IMR-90 (cell line): ENCODE measurements at regions not wholly inside any gene's neighbourhood (a gene's known extent, or its start where the extent isn't known, plus 50 kb on each side); places are given as distances from the start of the nearest gene placed in this dataset.

ENCODE experiments used
- ATAC-seq: fragments of 200-7000 bp; cut with Tn5 transposase; 2 replicates; pipeline ENCODE4 v1.9.1; 2020; ENCODE audit warnings: low read depth, mild to moderate bottlenecking, moderate library complexity
- BruUV-seq: library from RNA; stranded (reverse); fragments of 400-500 nt; replicated peaks from 2 replicates; lab custom pipeline; 2021; lab: Mats Ljungman, UMichigan
- CTCF ChIA-PET: fragments of 300-600 bp; formaldehyde crosslinking; extraction: SDS; loops from one replicate; lab custom pipeline; 2021; ENCODE audit warnings: antibody characterized with exemption; lab: Yijun Ruan, JAX
- POLR2A ChIA-PET: fragments of 300-600 bp; sonication (Branson Sonifier 250); formaldehyde crosslinking; loops from one replicate; lab custom pipeline; 2022; ENCODE audit warnings: antibody characterized with exemption; ENCODE audit not compliant: unreplicated experiment; lab: Charles Lee
- DNase-seq: peaks from one replicate; pipeline ENCODE4 v3.0.0; 2013
- H2AFZ ChIP-seq: replicated peaks from 2 replicates; pipeline ENCODE3; 2013; ENCODE audit warnings: low read length, mild to moderate bottlenecking; ENCODE audit not compliant: poor library complexity
- H2AK5ac ChIP-seq: 2 replicates; pipeline ENCODE4 v1.6.1; 2013; ENCODE audit warnings: low read depth, low read length, inconsistent platforms
- H2AK9ac ChIP-seq: replicated peaks from 2 replicates; pipeline ENCODE3; 2013; ENCODE audit warnings: mild to moderate bottlenecking, low read depth, low read length, moderate library complexity; ENCODE audit not compliant: poor library complexity
- H2BK120ac ChIP-seq: 2 replicates; pipeline ENCODE4 v1.6.1; 2013; ENCODE audit warnings: low read depth, low read length, inconsistent platforms
- H2BK15ac ChIP-seq: 3 replicates; pipeline ENCODE4 v1.6.1; 2013; ENCODE audit warnings: low read depth, low read length, inconsistent platforms
- H2BK20ac ChIP-seq: 2 replicates; pipeline ENCODE4 v1.6.1; 2013; ENCODE audit warnings: low read depth, mild to moderate bottlenecking, inconsistent platforms, low read length, moderate library complexity
- H2BK5ac ChIP-seq: 2 replicates; pipeline ENCODE4 v1.6.1; 2013; ENCODE audit warnings: mild to moderate bottlenecking, low read depth, low read length, inconsistent platforms; ENCODE audit not compliant: poor library complexity, severe bottlenecking
- H3K14ac ChIP-seq: replicated peaks from 2 replicates; pipeline ENCODE4 v1.6.1; 2013; ENCODE audit warnings: low read depth, low read length, inconsistent platforms
- H3K18ac ChIP-seq: 2 replicates; pipeline ENCODE4 v1.6.1; 2013; ENCODE audit warnings: low read depth, low read length, control low read depth
- H3K23ac ChIP-seq: 2 replicates; pipeline ENCODE4 v1.6.1; 2013; ENCODE audit warnings: low read depth, low read length, inconsistent platforms
- H3K27ac ChIP-seq: 2 replicates; pipeline ENCODE4 v1.5.1; 2013; ENCODE audit warnings: mild to moderate bottlenecking, control low read depth, low read length; ENCODE audit not compliant: insufficient read depth
- H3K27me3 ChIP-seq: 2 replicates; pipeline ENCODE4 v1.6.1; 2013; ENCODE audit warnings: low read length; ENCODE audit not compliant: control insufficient read depth, insufficient read depth
- H3K36me3 ChIP-seq: 2 replicates; pipeline ENCODE4 v1.6.1; 2013; ENCODE audit warnings: low read length, mixed read lengths; ENCODE audit not compliant: control insufficient read depth, insufficient read depth
- H3K4ac ChIP-seq: 2 replicates; pipeline ENCODE4 v1.6.1; 2013; ENCODE audit warnings: low read depth, low read length, inconsistent platforms
- H3K4me1 ChIP-seq: 2 replicates; pipeline ENCODE4 v1.6.1; 2013; ENCODE audit warnings: low read length, mixed read lengths; ENCODE audit not compliant: control insufficient read depth, insufficient read depth
- H3K4me2 ChIP-seq: 2 replicates; pipeline ENCODE4 v1.6.1; 2013; ENCODE audit warnings: low read depth, mild to moderate bottlenecking, control low read depth, low read length, moderate library complexity
- H3K4me3 ChIP-seq: 2 replicates; pipeline ENCODE4 v1.5.1; 2013; ENCODE audit warnings: low read depth, mild to moderate bottlenecking, control low read depth, low read length, moderate library complexity; ENCODE audit not compliant: insufficient read depth
- H3K56ac ChIP-seq: 2 replicates; pipeline ENCODE4 v1.6.1; 2013; ENCODE audit warnings: low read length, inconsistent platforms; ENCODE audit not compliant: insufficient read depth; ENCODE audit errors: extremely low read depth
- H3K79me1 ChIP-seq, 2 experiments: 2 replicates each; pipeline ENCODE4 v1.6.1; 2013; ENCODE audit warnings: low read length in 2 of 2, inconsistent platforms in 1 of 2, low read depth in 1 of 2
- H3K9ac ChIP-seq: 2 replicates; pipeline ENCODE4 v1.6.1; 2013; ENCODE audit warnings: low read depth, low read length, control low read depth
- H3K9me1 ChIP-seq: 2 replicates; pipeline ENCODE4 v1.6.1; 2013; ENCODE audit warnings: low read length, inconsistent platforms; ENCODE audit not compliant: insufficient read depth
- H3K9me3 ChIP-seq: 2 replicates; pipeline ENCODE4 v1.6.1; 2013; ENCODE audit warnings: low read length; ENCODE audit not compliant: control insufficient read depth, insufficient read depth
- H4K20me1 ChIP-seq: 2 replicates; pipeline ENCODE4 v1.6.1; 2013; ENCODE audit warnings: low read length, inconsistent platforms; ENCODE audit not compliant: insufficient read depth
- H4K5ac ChIP-seq: 2 replicates; pipeline ENCODE4 v1.6.1; 2013; ENCODE audit warnings: mild to moderate bottlenecking, low read depth, low read length, control low read depth
- H4K8ac ChIP-seq, 2 experiments: 2 replicates each; pipeline ENCODE4 v1.6.1; 2013; ENCODE audit warnings: low read depth in 2 of 2, low read length in 2 of 2, control low read depth in 1 of 2, inconsistent platforms in 1 of 2
- H4K91ac ChIP-seq: 2 replicates; pipeline ENCODE4 v1.6.1; 2013; ENCODE audit warnings: low read depth, low read length, inconsistent platforms; ENCODE audit not compliant: insufficient read depth
- MAZ ChIP-seq: IDR thresholded peaks from 2 replicates; pipeline ENCODE4 v1.6.1; 2012; ENCODE audit warnings: low read depth, mild to moderate bottlenecking, low read length, improper control_type of control experiment, moderate library complexity, borderline replicate concordance
- RFX5 ChIP-seq: IDR thresholded peaks from 2 replicates; pipeline ENCODE4 v1.8.0; 2012; ENCODE audit warnings: low read depth, mild to moderate bottlenecking, low read length, moderate library complexity
- WGBS, 2 experiments: methylation state at CpG; one replicate each; pipeline versions ENCODE4 v1.1.5 to v1.1.7; 2013; ENCODE audit warnings: missing lambda C conversion rate in 2 of 2; ENCODE audit not compliant: insufficient read length in 1 of 2; ENCODE audit errors: extremely low coverage in 2 of 2; 5-methylcytosine and 5-hydroxymethylcytosine counted together
- dilution Hi-C: fragments of 300-500 bp; cut with HindIII; formaldehyde crosslinking; loops from one replicate; pipeline ENCODE4 v1.14.3; 2018; ENCODE audit warnings: low sequenced_read_pairs; ENCODE audit not compliant: unreplicated experiment
- in situ Hi-C: fragments of 300-500 bp; cut with MboI; formaldehyde crosslinking; loops from 3 replicates; pipeline ENCODE4 v1.14.3; 2019; ENCODE audit warnings: low sequenced_read_pairs, inconsistent platforms, mixed read lengths
- intact Hi-C: fragments of 100-400 bp; cut with micrococcal nuclease; formaldehyde crosslinking; loops from 2 replicates; pipeline ENCODE4 v1.10.0; 2022

DNA sequence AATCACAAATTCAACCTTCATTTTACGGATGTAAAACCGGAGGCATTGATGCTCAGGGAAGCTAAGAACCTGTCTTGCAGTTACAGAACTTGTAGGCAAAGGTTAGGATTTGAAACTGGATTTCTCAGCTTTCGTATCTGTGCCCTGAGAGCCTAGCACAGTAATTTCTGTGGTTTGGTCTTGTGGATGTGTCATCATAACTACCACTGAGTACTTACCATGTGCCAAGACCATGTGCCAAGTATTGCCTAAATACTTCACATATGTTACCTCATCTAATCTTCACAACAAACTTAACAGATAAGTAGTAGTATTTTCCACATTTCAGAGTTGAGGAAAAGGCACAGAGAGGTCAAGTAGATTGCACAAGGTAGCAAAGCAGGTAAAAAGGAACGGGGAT is 140.7 kb downstream of the NXPE2 start:
- H2AK9ac ChIP-seq: no peak overlapping the region
- H4K20me1 ChIP-seq: no peaks in the 10 kb centered on the region
- intact Hi-C loops (no loop called here), dilution Hi-C loops (no loop called here), in situ Hi-C loops (no loop called here)
- no peaks in the 10 kb centered on the region for H3K9me1 ChIP-seq
- ChIA-PET POLR2A (no interaction called here), CTCF (interaction anchor here (0.6 kb wide), 1 partner anchor 415 kb away, joined by 3 read pairs; no protein-coding TSS in a partner anchor)
- no peak for ATAC-seq
- H3K4ac ChIP-seq: no peak overlapping the region
- H4K8ac ChIP-seq: no peak overlapping the region
- H3K14ac ChIP-seq: no peak overlapping the region
- H3K4me3 ChIP-seq: no peak overlapping the region
- H2BK15ac ChIP-seq: no peak overlapping the region
- DNase-seq: no peak
- H3K79me1 ChIP-seq: no peaks in the 10 kb centered on the region
- H3K9ac ChIP-seq: no peak overlapping the region
- no peak overlapping the region for H2BK5ac ChIP-seq
- H2AK5ac ChIP-seq: no peak overlapping the region
- no peak overlapping the region for H3K23ac ChIP-seq
- H2BK20ac ChIP-seq: no peak overlapping the region
- no peak for TF ChIP-seq MAZ
- TF ChIP-seq RFX5: no peak
- H4K91ac ChIP-seq: no peak overlapping the region
- no CpG with 5 or more reads among the region's 4 CpGs for WGBS, 2 experiments
- H2BK120ac ChIP-seq: no peak overlapping the region
- 0 out of 2 replicates have a peak, but pooled peaks cover 2% of the 10 kb centered on the region for H3K9me3 ChIP-seq
- no peak overlapping the region for H2AFZ ChIP-seq
- H3K4me2 ChIP-seq: no peak overlapping the region
- no peak overlapping the region for H3K18ac ChIP-seq
- H4K5ac ChIP-seq: no peak overlapping the region
- H3K27me3 ChIP-seq: no peaks in the 10 kb centered on the region
- H3K27ac ChIP-seq: no peak overlapping the region
- no peaks in the 10 kb centered on the region for H3K4me1 ChIP-seq
- BruUV-seq: no TSS peak
- no peak overlapping the region for H3K56ac ChIP-seq
- H3K36me3 ChIP-seq: no peaks in the 10 kb centered on the region
